Chondrocyte (in vitro differentiated cells): ENCODE measurements at regions not wholly inside any gene's neighbourhood (a gene's known extent, or its start where the extent isn't known, plus 50 kb on each side); places are given as distances from the start of the nearest gene placed in this dataset.

Experiments
- DNase-seq: peaks from one replicate; pipeline ENCODE4 v3.0.0; 2021; ENCODE audit warnings: mixed read lengths, low spot score
- H3K27ac Mint-ChIP-seq: one replicate; pipeline ENCODE4 v1.8.0; 2021; ENCODE audit warnings: mild to moderate bottlenecking, moderate library complexity, mixed read lengths; ENCODE audit not compliant: unreplicated experiment
- H3K27me3 Mint-ChIP-seq: 2 replicates; pipeline ENCODE4 v1.8.0; 2021; ENCODE audit warnings: low read depth, mixed read lengths
- H3K36me3 Mint-ChIP-seq: 2 replicates; pipeline ENCODE4 v1.8.0; 2021; ENCODE audit warnings: low read depth, mixed read lengths
- H3K4me1 Mint-ChIP-seq: 2 replicates; pipeline ENCODE4 v1.8.0; 2021; ENCODE audit warnings: low read depth, mild to moderate bottlenecking, mixed read lengths
- H3K4me3 Mint-ChIP-seq: one replicate; pipeline ENCODE4 v1.8.0; 2021; ENCODE audit warnings: mild to moderate bottlenecking, moderate library complexity, mixed read lengths; ENCODE audit not compliant: unreplicated experiment
- H3K9me3 Mint-ChIP-seq: 2 replicates; pipeline ENCODE4 v1.8.0; 2021; ENCODE audit warnings: low read depth, mixed read lengths
- CTCF ChIP-seq: fragments of 200-600 bp; sonication (generic); IDR thresholded peaks from 2 replicates; pipeline ENCODE4 v1.5.0; 2021; ENCODE audit warnings: antibody characterized with exemption, mild to moderate bottlenecking, moderate library complexity

GRCh38 chr1:83505148-83505547, 493.8 kb downstream of the TTLL7 start:
- Mint-ChIP-seq H3K9me3 (peaks cover 2% of the 10 kb centered on the region), H3K4me1 (peaks cover 29% of the 10 kb centered on the region), H3K27ac (no peak overlapping the region), H3K36me3 (no peaks in the 10 kb centered on the region), H3K4me3 (no peak overlapping the region), H3K27me3 (no peaks in the 10 kb centered on the region)
- no peak for TF ChIP-seq CTCF
- DNase-seq: no peak

- no peaks in the 10 kb centered on the region for H3K36me3 Mint-ChIP-seq
- H3K27ac Mint-ChIP-seq: no peak overlapping the region
- no peak overlapping the region for H3K4me3 Mint-ChIP-seq
- DNase-seq: no peak
- peaks cover 14% of the 10 kb centered on the region for H3K4me1 Mint-ChIP-seq
- peaks cover 2% of the 10 kb centered on the region for H3K9me3 Mint-ChIP-seq
- no peaks in the 10 kb centered on the region for H3K27me3 Mint-ChIP-seq
- no peak for TF ChIP-seq CTCF
Measured at GRCh38 chr1:83503153-83503552, 495.8 kb downstream of the TTLL7 start.

GRCh38 chr1:83500987-83501591, 497.8 kb downstream of the TTLL7 start:
- Mint-ChIP-seq H3K4me1 (peaks cover 5% of the 10 kb centered on the region), H3K4me3 (no peak overlapping the region), H3K36me3 (no peaks in the 10 kb centered on the region), H3K27ac (no peak overlapping the region), H3K9me3 (peaks cover 2% of the 10 kb centered on the region), H3K27me3 (no peaks in the 10 kb centered on the region)
- no peak for TF ChIP-seq CTCF
- DNase-seq: no peak

- H3K4me1 Mint-ChIP-seq: peaks cover 5% of the 10 kb centered on the region
- no peak for DNase-seq
- no peak overlapping the region for H3K27ac Mint-ChIP-seq
- H3K27me3 Mint-ChIP-seq: no peaks in the 10 kb centered on the region
- H3K9me3 Mint-ChIP-seq: peaks cover 2% of the 10 kb centered on the region
- no peaks in the 10 kb centered on the region for H3K36me3 Mint-ChIP-seq
- no peak overlapping the region for H3K4me3 Mint-ChIP-seq
- no peak for TF ChIP-seq CTCF
Measured at GRCh38 chr1:83500531-83500930, 498.4 kb downstream of the TTLL7 start.

- H3K36me3 Mint-ChIP-seq: no peaks in the 10 kb centered on the region
- DNase-seq: no peak
- H3K4me1 Mint-ChIP-seq: peaks cover 5% of the 10 kb centered on the region
- H3K27me3 Mint-ChIP-seq: no peaks in the 10 kb centered on the region
- no peak overlapping the region for H3K27ac Mint-ChIP-seq
- no peak for TF ChIP-seq CTCF
- H3K4me3 Mint-ChIP-seq: no peak overlapping the region
- peaks cover 2% of the 10 kb centered on the region for H3K9me3 Mint-ChIP-seq
Measured at GRCh38 chr1:83499998-83500397, 498.9 kb downstream of the TTLL7 start.
